ENCODE measurements at regions not wholly inside any gene's neighbourhood (a gene's known extent, or its start where the extent isn't known, plus 50 kb on each side); places are given as distances from the start of the nearest gene placed in this dataset.

- DNase-seq (ENCODE audit: low read depth in 1 of 2, low spot score in 1 of 2) = no peak
Measured at GRCh38 chr3:177724020-177724638, 526.8 kb upstream of the TBL1XR1 start.

DNA sequence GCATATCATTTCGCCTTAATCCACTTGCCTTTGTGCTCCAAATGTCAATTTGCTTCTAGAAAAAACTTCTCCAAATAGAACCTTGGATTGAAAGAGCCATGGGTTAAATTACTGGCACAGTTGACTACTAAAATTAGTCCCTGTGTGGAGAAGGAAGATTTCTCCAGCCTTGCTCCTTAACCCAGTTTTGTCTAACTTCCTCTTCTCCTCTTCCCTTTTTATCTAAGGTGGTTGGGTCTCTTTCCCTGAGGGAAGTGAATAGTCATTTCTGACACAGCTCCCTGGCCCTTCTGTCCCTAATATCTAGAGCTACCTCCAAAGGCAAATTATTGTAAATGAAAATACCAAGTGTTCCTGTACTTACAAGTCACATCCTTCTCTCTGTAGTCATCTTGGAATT is 527.9 kb upstream of the TBL1XR1 start:
- DNase-seq (ENCODE audit: low read depth in 1 of 2, low spot score in 1 of 2) = no peak

GRCh38 chr3:177726807-177727206 is 529.5 kb upstream of the TBL1XR1 start:
- DNase-seq (ENCODE audit: low read depth in 1 of 2, low spot score in 1 of 2) = no peak

- DNase-seq (ENCODE audit: low read depth in 1 of 2, low spot score in 1 of 2) = no peak
Measured at GRCh38 chr3:177729956-177730681, 532.8 kb upstream of the TBL1XR1 start.

DNA sequence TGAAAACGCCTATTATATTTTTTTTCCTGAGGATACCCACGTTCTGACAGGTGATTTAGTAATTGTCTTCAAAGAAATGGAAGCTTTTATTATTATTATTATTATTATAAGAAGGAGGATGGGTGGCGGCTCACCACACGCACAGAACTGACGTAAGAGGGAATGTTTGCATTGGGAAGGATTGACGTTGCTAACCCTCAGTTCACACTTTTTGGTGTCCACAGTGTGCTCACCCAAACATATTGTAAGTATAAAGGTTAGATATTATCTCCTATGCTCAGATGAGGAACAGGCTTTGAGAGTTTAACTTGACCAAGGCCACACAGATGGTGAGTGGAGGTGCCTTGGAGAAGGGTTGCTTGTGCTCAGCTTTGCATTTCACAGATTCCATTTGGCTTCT is 533.5 kb upstream of the TBL1XR1 start:
- no peak for DNase-seq (ENCODE audit: low read depth in 1 of 2, low spot score in 1 of 2)

- no peak for DNase-seq (ENCODE audit: low read depth in 1 of 2, low spot score in 1 of 2)
Measured at GRCh38 chr3:177731644-177732268, 534.5 kb upstream of the TBL1XR1 start.

DNA sequence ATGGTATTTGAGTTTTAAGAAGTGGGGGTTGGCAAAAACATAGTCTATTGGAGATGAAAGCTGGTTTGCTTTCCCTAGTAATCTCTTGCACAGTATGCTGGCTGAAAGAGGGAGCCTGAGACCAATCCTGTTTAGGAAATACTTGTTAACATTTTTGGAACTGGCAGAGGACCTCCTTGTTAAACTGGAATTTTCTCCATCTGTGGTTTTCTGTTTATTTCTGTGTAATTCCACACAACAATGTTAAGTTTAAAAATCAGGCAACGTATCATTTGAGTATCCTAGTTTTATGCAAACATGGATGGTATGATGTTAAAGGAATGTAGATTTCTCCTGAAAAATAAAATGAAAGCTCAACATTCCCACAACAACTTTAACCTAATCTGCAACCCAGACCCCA is 536.0 kb upstream of the TBL1XR1 start:
- DNase-seq (ENCODE audit: low read depth in 1 of 2, low spot score in 1 of 2) = no peak

DNA sequence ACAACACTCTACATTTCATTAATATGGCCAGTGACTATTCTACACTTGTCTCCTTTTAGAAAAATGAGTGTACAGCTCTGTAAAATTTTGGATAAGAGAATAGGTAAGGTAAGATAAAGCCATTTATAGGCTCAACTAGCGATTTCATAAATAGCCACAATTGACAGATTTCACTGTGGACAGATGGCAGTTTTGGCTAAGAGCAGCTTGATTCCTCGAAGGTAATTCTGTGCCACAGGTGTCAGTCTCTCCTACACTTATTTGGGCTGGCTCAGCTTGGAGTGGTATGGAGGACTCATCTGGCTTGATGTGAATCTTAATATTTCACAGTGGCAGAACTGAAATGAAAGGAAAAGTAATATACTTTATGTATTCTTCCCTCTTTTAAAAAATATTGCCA is 536.7 kb upstream of the TBL1XR1 start:
- DNase-seq (ENCODE audit: low read depth in 1 of 2, low spot score in 1 of 2) = no peak

- no peak for DNase-seq (ENCODE audit: low read depth in 1 of 2, low spot score in 1 of 2)
Measured at GRCh38 chr3:177735431-177735830, 538.1 kb upstream of the TBL1XR1 start.

GRCh38 chr3:177739461-177739860 is 542.2 kb upstream of the TBL1XR1 start:
- no peak for DNase-seq (ENCODE audit: low read depth in 1 of 2, low spot score in 1 of 2)

- DNase-seq (ENCODE audit: low read depth in 1 of 2, low spot score in 1 of 2) = no peak
Measured at GRCh38 chr3:177740254-177740653, 543.0 kb upstream of the TBL1XR1 start.

GRCh38 chr3:177742273-177742672 is 545.0 kb upstream of the TBL1XR1 start:
- no peak for DNase-seq (ENCODE audit: low read depth in 1 of 2, low spot score in 1 of 2)

DNA sequence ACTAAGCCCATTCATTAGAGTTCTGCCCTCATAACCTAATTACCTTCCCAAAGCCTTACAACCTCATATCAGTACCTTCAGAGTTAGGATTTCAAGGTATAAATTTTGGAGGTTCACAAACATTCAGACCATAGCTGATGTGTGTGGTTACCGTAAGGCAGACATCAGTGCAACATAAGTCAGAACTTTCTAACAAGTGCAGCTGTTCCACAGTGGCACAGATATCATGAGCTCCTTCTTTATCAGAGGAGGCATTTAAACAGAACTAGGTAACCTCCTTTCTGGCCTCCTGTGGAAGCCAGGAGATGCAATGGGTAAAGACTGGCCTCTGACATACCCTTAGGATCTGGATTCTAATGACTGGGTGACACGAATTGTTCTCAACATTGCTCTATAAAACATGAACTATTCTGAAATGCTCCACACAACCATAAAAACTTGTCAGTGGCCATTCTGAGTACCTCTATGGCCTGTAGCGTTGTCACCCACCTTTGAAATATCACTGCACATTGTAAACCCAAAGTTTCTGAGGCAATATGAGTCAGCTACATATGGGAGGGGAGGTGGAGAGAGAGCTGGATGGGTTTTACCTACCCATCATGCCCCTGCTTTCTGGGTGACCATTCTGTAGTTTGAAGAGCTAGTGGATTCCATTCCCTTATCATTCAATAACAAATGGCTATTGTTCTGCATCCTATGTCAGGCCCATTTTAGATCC is 546.0 kb upstream of the TBL1XR1 start:
- no peak for DNase-seq (ENCODE audit: low read depth in 1 of 2, low spot score in 1 of 2)

GRCh38 chr3:177744873-177745606 is 547.8 kb upstream of the TBL1XR1 start:
- DNase-seq (ENCODE audit: low read depth in 1 of 2, low spot score in 1 of 2) = no peak

- no peak for DNase-seq (ENCODE audit: low read depth in 1 of 2, low spot score in 1 of 2)
Measured at GRCh38 chr3:177745607-177746005, 548.3 kb upstream of the TBL1XR1 start.

GRCh38 chr3:177746337-177746933 is 549.2 kb upstream of the TBL1XR1 start:
- no peak for DNase-seq (ENCODE audit: low read depth in 1 of 2, low spot score in 1 of 2)

GRCh38 chr3:177749836-177750235 is 552.6 kb upstream of the TBL1XR1 start:
- no peak for DNase-seq (ENCODE audit: low read depth in 1 of 2, low spot score in 1 of 2)

GRCh38 chr3:177750436-177750835 is 553.2 kb upstream of the TBL1XR1 start:
- no peak for DNase-seq (ENCODE audit: low read depth in 1 of 2, low spot score in 1 of 2)

GRCh38 chr3:177751770-177752169 is 554.5 kb upstream of the TBL1XR1 start:
- DNase-seq (ENCODE audit: low read depth in 1 of 2, low spot score in 1 of 2) = no peak

- no peak for DNase-seq (ENCODE audit: low read depth in 1 of 2, low spot score in 1 of 2)
Measured at GRCh38 chr3:177752831-177753230, 555.5 kb upstream of the TBL1XR1 start.
